GM23248 (cell line): ENCODE measurements at regions not wholly inside any gene's neighbourhood (a gene's known extent, or its start where the extent isn't known, plus 50 kb on each side); places are given as distances from the start of the nearest gene placed in this dataset.

Source experiments
- EZH2 ChIP-seq: fragments of 200-600 bp; sonication (generic); IDR thresholded peaks from 2 replicates; pipeline ENCODE4 v1.6.1; 2018; ENCODE audit warnings: antibody characterized with exemption, mild to moderate bottlenecking; ENCODE audit not compliant: insufficient read depth, poor library complexity, severe bottlenecking
- EZH2phosphoT487 ChIP-seq: fragments of 200-600 bp; sonication (generic); IDR thresholded peaks from 2 replicates; pipeline ENCODE4 v1.6.1; 2018; ENCODE audit warnings: antibody characterized with exemption, moderate library complexity, mild to moderate bottlenecking, low read depth; ENCODE audit not compliant: insufficient read depth

DNA sequence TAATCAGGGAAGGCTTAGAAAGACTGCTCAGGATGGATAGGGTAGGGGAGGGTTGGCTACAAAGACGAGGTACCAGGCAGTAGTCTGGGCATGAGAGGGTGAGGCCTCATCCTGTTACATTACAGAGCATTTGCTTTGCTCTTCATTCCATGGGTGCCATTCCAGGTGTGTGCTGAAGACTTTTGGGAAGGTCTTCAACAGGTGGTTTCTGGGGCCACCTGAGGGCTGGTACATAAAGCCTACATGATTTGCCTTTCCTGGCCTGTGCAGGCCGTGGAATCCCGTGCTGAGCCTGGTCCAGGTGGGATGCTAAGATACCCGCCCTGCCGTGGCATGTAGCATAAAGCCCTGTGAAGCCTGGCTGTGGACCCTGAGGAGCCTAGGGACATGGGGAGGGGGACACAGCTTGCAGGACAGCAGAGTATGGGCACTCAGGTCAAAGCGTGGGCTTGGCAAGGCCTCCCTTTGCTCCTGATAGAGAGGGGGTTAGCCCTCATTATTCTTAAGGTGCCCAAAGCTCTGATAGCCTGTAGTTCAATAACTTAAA, 55.6 kb upstream of the ZNF536 start:
- TF ChIP-seq EZH2 (no peak), EZH2phosphoT487 (no peak)
